Muscle layer of duodenum (tissue), 2 donors: ENCODE measurements at regions not wholly inside any gene's neighbourhood (a gene's known extent, or its start where the extent isn't known, plus 50 kb on each side); places are given as distances from the start of the nearest gene placed in this dataset.

Source experiments
- H3K27ac ChIP-seq: one replicate; pipeline ENCODE4 v1.7.0; 2013; ENCODE audit warnings: mild to moderate bottlenecking, low read length
- H3K27me3 ChIP-seq: one replicate; pipeline ENCODE4 v1.7.0; 2013; ENCODE audit warnings: low read depth, mild to moderate bottlenecking, control low read depth, low read length
- H3K36me3 ChIP-seq, 2 donors: one replicate each; pipeline ENCODE4 v1.7.0; 2013; ENCODE audit warnings: low read length in 2 of 2, control low read depth in 1 of 2, mild to moderate bottlenecking in 1 of 2; ENCODE audit not compliant: insufficient read depth in 2 of 2, control insufficient read depth in 1 of 2
- H3K4me1 ChIP-seq, 2 donors: one replicate each; pipeline ENCODE4 v1.7.0; 2013; ENCODE audit warnings: low read length in 2 of 2, mild to moderate bottlenecking in 2 of 2, control low read depth in 1 of 2, moderate library complexity in 1 of 2; ENCODE audit not compliant: insufficient read depth in 2 of 2, control insufficient read depth in 1 of 2
- H3K4me3 ChIP-seq, 2 donors: one replicate each; pipeline ENCODE4 v1.7.0; 2013; ENCODE audit warnings: low read length in 2 of 2, low read depth in 1 of 2, mild to moderate bottlenecking in 1 of 2
- H3K9me3 ChIP-seq, 2 donors: one replicate each; pipeline ENCODE4 v1.7.0; 2013; ENCODE audit warnings: low read length in 2 of 2, control low read depth in 1 of 2, mild to moderate bottlenecking in 1 of 2; ENCODE audit not compliant: control insufficient read depth in 1 of 2
- donor health status: healthy.

DNA sequence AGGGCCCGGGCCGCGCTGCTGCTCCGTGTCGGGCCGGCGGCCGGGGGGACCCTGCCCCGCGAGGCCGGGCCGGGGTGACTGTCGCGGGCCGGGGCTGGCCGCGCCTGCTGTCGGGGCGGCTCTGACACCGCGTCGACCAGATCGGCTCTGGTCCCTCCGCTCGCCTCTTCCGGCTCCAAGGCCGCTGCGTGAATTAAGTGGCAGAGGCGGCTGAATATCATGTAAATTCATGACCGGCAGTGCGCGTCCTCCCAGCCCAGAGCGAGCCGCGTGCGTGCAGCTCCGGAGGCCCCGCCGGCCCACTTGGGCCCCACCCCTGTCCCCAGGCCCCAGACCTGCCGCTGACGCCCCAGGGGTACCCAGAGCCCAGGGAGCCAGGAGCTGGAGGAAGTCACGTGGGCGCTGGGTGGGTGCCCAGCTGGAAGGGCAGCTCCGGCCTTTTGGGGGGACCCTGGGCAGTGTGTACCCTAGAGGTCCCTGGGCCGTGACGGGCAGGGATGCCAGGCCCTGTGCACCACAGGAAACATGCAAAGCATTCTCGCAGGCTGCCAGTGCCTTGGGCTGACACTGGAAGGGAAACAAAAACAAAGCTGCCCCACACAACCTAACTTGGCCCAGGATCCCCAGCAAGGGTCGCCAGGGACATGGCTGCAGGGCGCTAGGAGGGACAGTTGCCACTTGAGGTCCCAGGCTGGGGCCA lies 584.0 kb upstream of the MKI67 start:
- no peaks in the 10 kb centered on the region for H3K4me1 ChIP-seq
- H3K36me3 ChIP-seq = no peaks in the 10 kb centered on the region
- no peaks in the 10 kb centered on the region for H3K9me3 ChIP-seq
- H3K4me3 ChIP-seq = no peak overlapping the region
- no peaks in the 10 kb centered on the region for H3K27me3 ChIP-seq
- no peak overlapping the region for H3K27ac ChIP-seq

DNA sequence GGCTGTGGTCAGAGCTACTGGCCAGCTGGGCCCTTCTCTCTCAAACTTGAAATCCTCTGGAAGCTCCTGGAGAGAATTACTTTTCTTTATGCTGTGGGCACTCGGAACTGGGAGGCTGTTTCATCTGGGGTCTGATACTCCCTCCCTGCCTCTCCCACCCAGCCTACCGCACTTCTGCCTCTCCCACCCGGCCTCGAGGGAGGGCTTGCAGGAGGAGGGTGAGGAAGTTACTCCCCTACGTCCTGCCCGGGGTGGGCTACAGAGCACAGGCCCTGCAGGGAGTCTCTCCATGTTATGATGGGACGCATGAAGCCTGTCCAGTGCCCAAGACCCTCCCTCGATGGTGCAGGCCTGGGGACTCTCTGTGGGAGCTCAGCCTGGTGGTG lies 584.6 kb upstream of the MKI67 start:
- Histone ChIP-seq H3K36me3 (no peaks in the 10 kb centered on the region), H3K27me3 (no peaks in the 10 kb centered on the region), H3K4me1 (no peaks in the 10 kb centered on the region), H3K27ac (no peak overlapping the region), H3K9me3 (no peaks in the 10 kb centered on the region), H3K4me3 (no peak overlapping the region)

DNA sequence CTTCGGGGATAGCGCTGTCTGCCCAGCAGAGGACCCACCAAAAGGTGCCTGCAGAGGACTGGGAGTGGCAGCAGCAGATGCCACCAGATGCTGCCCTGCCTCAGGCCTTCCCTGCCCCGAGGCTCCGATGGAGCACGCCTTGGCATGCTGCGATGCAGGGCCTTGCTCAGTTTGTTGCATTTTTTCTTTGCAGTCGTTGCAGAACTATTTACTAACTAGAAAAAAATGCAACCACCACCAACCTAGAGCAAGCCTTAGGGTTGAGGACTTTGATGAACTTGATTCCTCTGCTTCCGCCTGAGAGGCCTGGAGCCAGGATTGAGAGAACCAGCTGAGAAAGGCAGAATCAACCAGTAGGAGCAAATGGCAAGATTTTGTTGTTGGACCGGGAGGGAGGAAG lies 585.6 kb upstream of the MKI67 start:
- no peaks in the 10 kb centered on the region for H3K9me3 ChIP-seq
- H3K27ac ChIP-seq = no peak overlapping the region
- no peaks in the 10 kb centered on the region for H3K36me3 ChIP-seq
- H3K4me3 ChIP-seq = no peak overlapping the region
- no peaks in the 10 kb centered on the region for H3K4me1 ChIP-seq
- H3K27me3 ChIP-seq = no peaks in the 10 kb centered on the region

DNA sequence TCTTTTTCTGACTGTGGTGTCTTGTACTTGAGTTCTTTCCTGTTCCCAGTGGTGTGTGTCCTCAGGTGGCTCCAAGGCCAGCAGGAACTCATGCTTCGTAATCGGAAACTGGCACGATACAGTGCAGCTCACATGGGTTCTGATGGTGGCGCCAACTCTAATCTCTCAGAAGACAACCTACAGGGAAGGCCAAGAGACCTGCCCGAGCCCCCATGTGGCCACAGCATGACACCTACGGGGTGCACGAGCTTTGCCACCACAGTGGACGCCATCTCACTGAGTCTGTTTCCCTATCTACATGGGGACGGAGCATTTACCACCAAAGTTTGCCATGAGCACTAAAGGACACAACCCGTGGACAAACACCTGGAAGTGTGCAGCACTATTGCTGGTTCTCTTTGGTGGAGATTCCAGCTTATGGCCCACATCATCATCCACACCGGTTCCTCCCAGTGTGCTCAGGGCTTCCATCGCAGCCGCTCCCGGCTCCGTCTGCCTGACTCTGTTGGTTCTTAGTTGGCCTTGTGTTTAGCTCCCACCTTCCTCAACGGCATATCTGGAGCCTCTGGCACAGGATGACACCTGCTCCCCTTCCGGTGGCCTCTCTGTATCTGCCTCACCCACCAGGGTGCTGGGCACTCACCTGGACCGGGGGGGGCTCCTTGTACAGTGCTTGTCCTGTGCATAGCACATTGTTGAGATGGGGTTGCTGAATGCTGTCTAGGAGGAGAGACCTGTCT lies 586.6 kb upstream of the MKI67 start:
- H3K36me3 ChIP-seq = no peaks in the 10 kb centered on the region
- H3K27ac ChIP-seq = no peak overlapping the region
- no peak overlapping the region for H3K4me3 ChIP-seq
- no peaks in the 10 kb centered on the region for H3K27me3 ChIP-seq
- H3K9me3 ChIP-seq = no peaks in the 10 kb centered on the region
- H3K4me1 ChIP-seq = no peaks in the 10 kb centered on the region

DNA sequence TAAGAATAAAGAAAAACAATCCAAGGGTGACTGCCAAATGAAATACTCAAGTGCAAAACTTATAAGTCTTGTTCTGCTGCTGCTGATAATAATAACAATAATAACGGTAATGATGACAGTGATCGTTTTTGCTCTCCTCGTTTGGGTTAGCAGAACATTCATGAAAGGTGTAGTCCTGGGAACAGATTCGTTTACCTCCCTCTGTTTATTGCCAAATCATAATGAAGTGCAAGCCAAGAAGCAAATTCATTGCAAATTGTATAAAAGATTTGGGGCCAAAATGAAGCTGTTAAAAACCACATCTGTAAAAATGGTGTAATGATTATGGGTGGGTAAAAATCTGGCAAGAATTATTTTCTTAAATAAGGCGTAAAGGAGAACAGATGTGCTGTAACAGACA lies 587.2 kb upstream of the MKI67 start:
- no peaks in the 10 kb centered on the region for H3K27me3 ChIP-seq
- H3K27ac ChIP-seq = no peak overlapping the region
- no peaks in the 10 kb centered on the region for H3K4me1 ChIP-seq
- no peaks in the 10 kb centered on the region for H3K9me3 ChIP-seq
- no peaks in the 10 kb centered on the region for H3K36me3 ChIP-seq
- no peak overlapping the region for H3K4me3 ChIP-seq

GRCh38 chr10:128713874-128714570 lies 587.8 kb upstream of the MKI67 start:
- Histone ChIP-seq H3K27me3 (no peaks in the 10 kb centered on the region), H3K9me3 (no peaks in the 10 kb centered on the region), H3K4me3 (no peak overlapping the region), H3K36me3 (no peaks in the 10 kb centered on the region), H3K27ac (no peak overlapping the region), H3K4me1 (no peaks in the 10 kb centered on the region)

- H3K27me3 ChIP-seq = no peaks in the 10 kb centered on the region
Measured at GRCh38 chr10:128714644-128715415, 588.6 kb upstream of the MKI67 start.

GRCh38 chr10:128716181-128716580 lies 590.0 kb upstream of the MKI67 start:
- Histone ChIP-seq H3K27ac (no peak overlapping the region), H3K36me3 (no peaks in the 10 kb centered on the region), H3K9me3 (no peaks in the 10 kb centered on the region), H3K4me1 (no peaks in the 10 kb centered on the region), H3K27me3 (no peaks in the 10 kb centered on the region), H3K4me3 (no peak overlapping the region)

More at GRCh38 chr10:128714644-128715415, 588.6 kb upstream of the MKI67 start:
- no peak overlapping the region for H3K4me3 ChIP-seq
- H3K9me3 ChIP-seq = no peaks in the 10 kb centered on the region
- H3K36me3 ChIP-seq = no peaks in the 10 kb centered on the region
- no peaks in the 10 kb centered on the region for H3K4me1 ChIP-seq
- no peak overlapping the region for H3K27ac ChIP-seq

DNA sequence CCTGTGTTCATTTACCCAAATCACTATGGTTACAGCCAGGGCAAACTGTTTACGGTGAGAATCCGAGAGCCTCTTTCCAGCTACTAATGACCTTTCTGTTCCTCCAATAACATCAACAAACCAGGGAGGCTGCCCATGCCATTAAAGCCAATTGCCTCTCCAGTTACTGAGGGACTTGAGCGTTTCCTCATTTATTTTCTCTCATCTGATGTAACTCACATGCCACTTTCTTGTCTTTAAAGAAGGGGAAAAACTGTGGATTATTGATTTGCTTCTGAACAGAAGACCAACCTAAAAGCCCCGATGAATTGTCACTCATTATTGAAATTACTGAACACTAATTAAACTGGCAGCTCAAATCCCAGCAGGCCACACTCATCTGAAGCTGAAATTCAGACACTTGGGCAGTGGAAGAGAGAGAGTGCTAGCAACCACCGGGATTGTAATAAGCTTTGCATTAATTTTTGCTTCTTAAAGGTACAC lies 595.8 kb upstream of the MKI67 start:
- Histone ChIP-seq H3K4me3 (no peak overlapping the region), H3K4me1 (no peaks in the 10 kb centered on the region), H3K27me3 (no peaks in the 10 kb centered on the region), H3K9me3 (no peaks in the 10 kb centered on the region), H3K27ac (no peak overlapping the region), H3K36me3 (no peaks in the 10 kb centered on the region)

GRCh38 chr10:128722947-128723346 lies 596.7 kb upstream of the MKI67 start:
- Histone ChIP-seq H3K36me3 (no peaks in the 10 kb centered on the region), H3K4me3 (no peak overlapping the region), H3K27me3 (no peaks in the 10 kb centered on the region), H3K9me3 (no peaks in the 10 kb centered on the region), H3K27ac (no peak overlapping the region), H3K4me1 (no peaks in the 10 kb centered on the region)
